Activated T-helper 1 cell treated with anti-CD3 and anti-CD28 coated beads, Interleukin-12 subunit alpha, Interleukin-12 subunit beta, Interleukin-2, Interleukin-4 antibody, amounts not matched to agents 30 ng/mL and 10 ng/mL and 1 ng/mL, durations not matched to agents 14 hours and 24 hours and 36 hours (primary cell): ENCODE measurements at regions not wholly inside any gene's neighbourhood (a gene's known extent, or its start where the extent isn't known, plus 50 kb on each side); places are given as distances from the start of the nearest gene placed in this dataset.
A peak's percentile ranks its signal among the peaks of the same experiment; 100 is the strongest.

Experiments used
- DNase-seq: peaks from one replicate; pipeline ENCODE4 v3.0.0; 2021; ENCODE audit warnings: low spot score
- H3K27ac Mint-ChIP-seq: one replicate; pipeline ENCODE4 v1.8.0; 2021; ENCODE audit warnings: mild to moderate bottlenecking, mixed read lengths
- H3K27me3 Mint-ChIP-seq: one replicate; pipeline ENCODE4 v1.8.0; 2022; ENCODE audit warnings: mild to moderate bottlenecking, moderate library complexity, mixed read lengths; ENCODE audit not compliant: insufficient read depth
- H3K36me3 Mint-ChIP-seq: one replicate; pipeline ENCODE4 v1.8.0; 2021; ENCODE audit warnings: low read depth, mixed read lengths
- H3K4me1 Mint-ChIP-seq: one replicate; pipeline ENCODE4 v1.8.0; 2021; ENCODE audit warnings: low read depth, mixed read lengths
- H3K4me3 Mint-ChIP-seq: one replicate; pipeline ENCODE4 v1.8.0; 2021; ENCODE audit warnings: mild to moderate bottlenecking, moderate library complexity, mixed read lengths
- H3K9me3 Mint-ChIP-seq: one replicate; pipeline ENCODE4 v1.8.0; 2021; ENCODE audit warnings: mixed read lengths
- intact Hi-C: fragments of 100-400 bp; cut with micrococcal nuclease; formaldehyde crosslinking; loops from one replicate; pipeline ENCODE4 v1.15.1; 2024

GRCh38 chr9:129338724-129339430, 160.8 kb upstream of the IER5L start:
- no peaks in the 10 kb centered on the region for H3K36me3 Mint-ChIP-seq
- DNase-seq, result no peak
- H3K4me3 Mint-ChIP-seq, result no peak overlapping the region
- H3K27ac Mint-ChIP-seq, result no peak overlapping the region
- peaks cover 4% of the 10 kb centered on the region for H3K4me1 Mint-ChIP-seq
- no peaks in the 10 kb centered on the region for H3K9me3 Mint-ChIP-seq
- intact Hi-C loops, result no loop called here
- peaks cover 7% of the 10 kb centered on the region for H3K27me3 Mint-ChIP-seq

GRCh38 chr9:129337336-129338140, 159.5 kb upstream of the IER5L start:
- H3K4me1 Mint-ChIP-seq, result peaks cover 6% of the 10 kb centered on the region
- intact Hi-C loops, result no loop called here
- H3K4me3 Mint-ChIP-seq, result no peak overlapping the region
- H3K36me3 Mint-ChIP-seq, result no peaks in the 10 kb centered on the region
- no peaks in the 10 kb centered on the region for H3K9me3 Mint-ChIP-seq
- no peak overlapping the region for H3K27ac Mint-ChIP-seq
- H3K27me3 Mint-ChIP-seq, result peaks cover 6% of the 10 kb centered on the region
- DNase-seq, result no peak

GRCh38 chr9:129336601-129337331, 158.7 kb upstream of the IER5L start:
- Mint-ChIP-seq H3K4me3 (peak overlapping the region; percentile 66), H3K4me1 (peaks cover 6% of the 10 kb centered on the region), H3K27ac (no peak overlapping the region), H3K9me3 (no peaks in the 10 kb centered on the region), H3K36me3 (no peaks in the 10 kb centered on the region), H3K27me3 (peaks cover 6% of the 10 kb centered on the region)
- no peak for DNase-seq
- intact Hi-C loops, result no loop called here

GRCh38 chr9:129336130-129336528, 158.1 kb upstream of the IER5L start:
- H3K4me1 Mint-ChIP-seq, result peaks cover 6% of the 10 kb centered on the region
- DNase-seq, result no peak
- H3K36me3 Mint-ChIP-seq, result no peaks in the 10 kb centered on the region
- peaks cover 4% of the 10 kb centered on the region for H3K9me3 Mint-ChIP-seq
- peaks cover 6% of the 10 kb centered on the region for H3K27me3 Mint-ChIP-seq
- intact Hi-C loops, result no loop called here
- H3K27ac Mint-ChIP-seq, result no peak overlapping the region
- H3K4me3 Mint-ChIP-seq, result no peak overlapping the region

GRCh38 chr9:129335464-129336129, 157.5 kb upstream of the IER5L start:
- H3K36me3 Mint-ChIP-seq, result no peaks in the 10 kb centered on the region
- H3K27me3 Mint-ChIP-seq, result peaks cover 6% of the 10 kb centered on the region
- H3K27ac Mint-ChIP-seq, result no peak overlapping the region
- H3K4me1 Mint-ChIP-seq, result peaks cover 6% of the 10 kb centered on the region
- DNase-seq, result no peak
- intact Hi-C loops, result no loop called here
- peaks cover 10% of the 10 kb centered on the region for H3K9me3 Mint-ChIP-seq
- no peak overlapping the region for H3K4me3 Mint-ChIP-seq

GRCh38 chr9:129334105-129334935, 156.3 kb upstream of the IER5L start:
- no peak for DNase-seq
- no peaks in the 10 kb centered on the region for H3K36me3 Mint-ChIP-seq
- no peak overlapping the region for H3K4me3 Mint-ChIP-seq
- H3K27me3 Mint-ChIP-seq, result peaks cover 6% of the 10 kb centered on the region
- H3K4me1 Mint-ChIP-seq, result peaks cover 6% of the 10 kb centered on the region
- intact Hi-C loops, result no loop called here
- peaks cover 11% of the 10 kb centered on the region for H3K9me3 Mint-ChIP-seq
- H3K27ac Mint-ChIP-seq, result no peak overlapping the region

GRCh38 chr9:129333617-129334104, 155.6 kb upstream of the IER5L start:
- H3K36me3 Mint-ChIP-seq, result no peaks in the 10 kb centered on the region
- peaks cover 11% of the 10 kb centered on the region for H3K9me3 Mint-ChIP-seq
- no peak overlapping the region for H3K4me3 Mint-ChIP-seq
- H3K27ac Mint-ChIP-seq, result no peak overlapping the region
- intact Hi-C loops, result no loop called here
- DNase-seq, result no peak
- peaks cover 6% of the 10 kb centered on the region for H3K27me3 Mint-ChIP-seq
- H3K4me1 Mint-ChIP-seq, result peaks cover 11% of the 10 kb centered on the region

- Mint-ChIP-seq H3K9me3 (peaks cover 11% of the 10 kb centered on the region), H3K36me3 (no peaks in the 10 kb centered on the region), H3K27me3 (peaks cover under 1% of the 10 kb centered on the region), H3K27ac (no peak overlapping the region), H3K4me1 (peaks cover 18% of the 10 kb centered on the region), H3K4me3 (no peak overlapping the region)
- no peak for DNase-seq
- intact Hi-C loops, result no loop called here
Observed at GRCh38 chr9:129332581-129332980, 154.5 kb upstream of the IER5L start.

- no peak overlapping the region for H3K27ac Mint-ChIP-seq
- H3K36me3 Mint-ChIP-seq, result no peaks in the 10 kb centered on the region
- H3K27me3 Mint-ChIP-seq, result no peaks in the 10 kb centered on the region
- H3K9me3 Mint-ChIP-seq, result peaks cover 11% of the 10 kb centered on the region
- DNase-seq, result no peak
- H3K4me3 Mint-ChIP-seq, result no peak overlapping the region
- intact Hi-C loops, result no loop called here
- peaks cover 18% of the 10 kb centered on the region for H3K4me1 Mint-ChIP-seq
Observed at GRCh38 chr9:129331772-129332500, 153.9 kb upstream of the IER5L start.

- Mint-ChIP-seq H3K4me3 (no peak overlapping the region), H3K9me3 (peaks cover 11% of the 10 kb centered on the region), H3K4me1 (peaks cover 18% of the 10 kb centered on the region), H3K27me3 (no peaks in the 10 kb centered on the region), H3K36me3 (no peaks in the 10 kb centered on the region), H3K27ac (no peak overlapping the region)
- intact Hi-C loops, result no loop called here
- no peak for DNase-seq
Observed at GRCh38 chr9:129331493-129331765, 153.4 kb upstream of the IER5L start.

GRCh38 chr9:129330711-129331492, 152.8 kb upstream of the IER5L start:
- H3K36me3 Mint-ChIP-seq, result no peaks in the 10 kb centered on the region

More at GRCh38 chr9:129330711-129331492, 152.8 kb upstream of the IER5L start:
- Mint-ChIP-seq H3K27me3 (no peaks in the 10 kb centered on the region), H3K4me3 (no peak overlapping the region), H3K9me3 (peaks cover 11% of the 10 kb centered on the region), H3K27ac (no peak overlapping the region), H3K4me1 (peaks cover 18% of the 10 kb centered on the region)
- DNase-seq, result no peak
- intact Hi-C loops, result no loop called here
